WTC11 (cell line): ENCODE measurements at regions not wholly inside any gene's neighbourhood (a gene's known extent, or its start where the extent isn't known, plus 50 kb on each side); places are given as distances from the start of the nearest gene placed in this dataset.

Experiments used
- CTCF ChIP-seq: fragments of 200-600 bp; IDR thresholded peaks from 2 replicates; pipeline ENCODE4 v1.8.0; 2022; ENCODE audit warnings: antibody characterized with exemption
- FOXJ3 ChIP-seq: sonication (generic); formaldehyde crosslinking; IDR thresholded peaks from 2 replicates; pipeline ENCODE4 v1.9.0; 2021; ENCODE audit warnings: missing genetic modification reagents, mild to moderate bottlenecking, borderline replicate concordance
- MAX ChIP-seq: sonication (generic); formaldehyde crosslinking; IDR thresholded peaks from 2 replicates; pipeline ENCODE4 v1.8.0; 2022; ENCODE audit warnings: mild to moderate bottlenecking, missing genetic modification reagents
- MLX ChIP-seq: sonication (generic); formaldehyde crosslinking; IDR thresholded peaks from 2 replicates; pipeline ENCODE4 v1.8.1; 2023; ENCODE audit warnings: mild to moderate bottlenecking, missing genetic modification reagents, moderate library complexity
- SP1 ChIP-seq: sonication (generic); formaldehyde crosslinking; conservative IDR thresholded peaks from 2 replicates; pipeline ENCODE4 v1.8.1; 2022; ENCODE audit warnings: missing genetic modification reagents
- USF2 ChIP-seq: sonication (generic); formaldehyde crosslinking; IDR thresholded peaks from 2 replicates; pipeline ENCODE4 v1.8.1; 2023; ENCODE audit warnings: mild to moderate bottlenecking, missing genetic modification reagents, moderate library complexity

GRCh38 chr3:159458010-159458409, 530.6 kb upstream of the IL12A start:
- TF ChIP-seq MAX (CRISPR knock-in tag) (no peak), USF2 (CRISPR knock-in tag) (no peak), CTCF (no peak), SP1 (CRISPR knock-in tag) (no peak), MLX (no peak), FOXJ3 (CRISPR knock-in tag) (no peak)
